ENCODE measurements at regions not wholly inside any gene's neighbourhood (a gene's known extent, or its start where the extent isn't known, plus 50 kb on each side); places are given as distances from the start of the nearest gene placed in this dataset.

- H3K27me3 ChIP-seq (ENCODE audit: low read depth), result no peaks in the 10 kb centered on the region
- H3K27ac ChIP-seq (replicated peaks), result no peak overlapping the region
- H3K9me3 ChIP-seq (replicated peaks), result no peaks in the 10 kb centered on the region
- H3K36me3 ChIP-seq, result no peaks in the 10 kb centered on the region
- no peak for DNase-seq
- no peak overlapping the region for H3K4me3 ChIP-seq
- intact Hi-C loops (cut with micrococcal nuclease), result no loop called here
- no peak for TF ChIP-seq CTCF (IDR thresholded peaks at IDR 0.05; ENCODE audit: borderline replicate concordance)
- no peaks in the 10 kb centered on the region for H3K4me1 ChIP-seq
Observed at GRCh38 chr2:226336283-226336682, 463.3 kb downstream of the IRS1 start.

- H3K4me3 ChIP-seq, result no peak overlapping the region
Observed at GRCh38 chr2:226334981-226335720, 464.5 kb downstream of the IRS1 start.

GRCh38 chr2:226333388-226333787 is 466.2 kb downstream of the IRS1 start:
- DNase-seq, result no peak
- no peaks in the 10 kb centered on the region for H3K36me3 ChIP-seq
- H3K27ac ChIP-seq (replicated peaks), result no peak overlapping the region
- intact Hi-C loops (cut with micrococcal nuclease), result no loop called here
- no peak for TF ChIP-seq CTCF (IDR thresholded peaks at IDR 0.05; ENCODE audit: borderline replicate concordance)
- H3K27me3 ChIP-seq (ENCODE audit: low read depth), result no peaks in the 10 kb centered on the region
- no peaks in the 10 kb centered on the region for H3K4me1 ChIP-seq
- H3K4me3 ChIP-seq, result no peak overlapping the region
- H3K9me3 ChIP-seq (replicated peaks), result no peaks in the 10 kb centered on the region

More at GRCh38 chr2:226334981-226335720, 464.5 kb downstream of the IRS1 start:
- H3K4me1 ChIP-seq, result no peaks in the 10 kb centered on the region
- no peak for DNase-seq
- no peaks in the 10 kb centered on the region for H3K9me3 ChIP-seq (replicated peaks)
- intact Hi-C loops (cut with micrococcal nuclease), result no loop called here
- TF ChIP-seq CTCF (IDR thresholded peaks at IDR 0.05; ENCODE audit: borderline replicate concordance), result no peak
- no peaks in the 10 kb centered on the region for H3K27me3 ChIP-seq (ENCODE audit: low read depth)
- no peak overlapping the region for H3K27ac ChIP-seq (replicated peaks)
- no peaks in the 10 kb centered on the region for H3K36me3 ChIP-seq

- intact Hi-C loops (cut with micrococcal nuclease), result no loop called here
- TF ChIP-seq CTCF (IDR thresholded peaks at IDR 0.05; ENCODE audit: borderline replicate concordance), result no peak
- H3K4me3 ChIP-seq, result no peak overlapping the region
- no peak for DNase-seq
- H3K27me3 ChIP-seq (ENCODE audit: low read depth), result no peaks in the 10 kb centered on the region
- H3K27ac ChIP-seq (replicated peaks), result no peak overlapping the region
- H3K36me3 ChIP-seq, result no peaks in the 10 kb centered on the region
- H3K9me3 ChIP-seq (replicated peaks), result no peaks in the 10 kb centered on the region
- H3K4me1 ChIP-seq, result no peaks in the 10 kb centered on the region
Observed at GRCh38 chr2:226330206-226330605, 469.4 kb downstream of the IRS1 start.

GRCh38 chr2:226329180-226329579 is 470.4 kb downstream of the IRS1 start:
- DNase-seq, result no peak
- H3K4me3 ChIP-seq, result no peak overlapping the region
- no peaks in the 10 kb centered on the region for H3K36me3 ChIP-seq
- TF ChIP-seq CTCF (IDR thresholded peaks at IDR 0.05; ENCODE audit: borderline replicate concordance), result no peak
- H3K9me3 ChIP-seq (replicated peaks), result no peaks in the 10 kb centered on the region
- H3K4me1 ChIP-seq, result no peaks in the 10 kb centered on the region
- intact Hi-C loops (cut with micrococcal nuclease), result no loop called here
- H3K27me3 ChIP-seq (ENCODE audit: low read depth), result no peaks in the 10 kb centered on the region
- H3K27ac ChIP-seq (replicated peaks), result no peak overlapping the region

All from left ventricle myocardium inferior (tissue), 1 donor.